Right lobe of liver (tissue), 6 donors: ENCODE measurements at regions not wholly inside any gene's neighbourhood (a gene's known extent, or its start where the extent isn't known, plus 50 kb on each side); places are given as distances from the start of the nearest gene placed in this dataset.
"Not testable (repeated sequence)": the region's sequence is repeated elsewhere in the genome, so short reads cannot be mapped to it uniquely, and the experiment has no call there.

Experiments used
- ATAC-seq, 4 donors: fragments of 200-7000 bp; cut with Tn5 transposase; one replicate each; pipeline ENCODE4 v1.9.1; 2020; ENCODE audit warnings: mild to moderate bottlenecking in 4 of 4, moderate library complexity in 4 of 4
- DNase-seq, 3 donors: peaks; one replicate each; pipeline ENCODE4 v3.0.0-alpha.2; 2020
- H3K27ac ChIP-seq, 3 donors: fragments of 200-600 bp; one replicate each; pipeline ENCODE4 v1.8.0; 2022
- H3K27me3 ChIP-seq, 2 donors: fragments of 200-600 bp; one replicate each; pipeline ENCODE4 v1.8.0; 2022
- H3K36me3 ChIP-seq, 4 donors: fragments of 200-600 bp; sonication (generic) in 1 of 4; one replicate each; pipeline versions ENCODE4 v1.5.1 to v1.8.0; 2017 to 2022; ENCODE audit warnings: control low read depth in 1 of 4
- H3K4me1 ChIP-seq, 4 donors: fragments of 200-600 bp; sonication (generic) in 1 of 4; one replicate each; pipeline versions ENCODE4 v1.5.1 to v1.8.0; 2017 to 2022; ENCODE audit warnings: control low read depth in 1 of 4
- H3K4me3 ChIP-seq, 3 donors: fragments of 200-600 bp; one replicate each; pipeline ENCODE4 v1.8.0; 2022
- H3K9me3 ChIP-seq, 4 donors: fragments of 200-600 bp; sonication (generic) in 1 of 4; one replicate each; pipeline versions ENCODE4 v1.5.1 to v1.8.0; 2017 to 2022; ENCODE audit warnings: control low read depth in 1 of 4
- POLR2A ChIP-seq: fragments of 450-650 bp; IDR thresholded peaks from one replicate; pipeline ENCODE4 v1.6.1; 2017; ENCODE audit warnings: antibody characterized with exemption, mild to moderate bottlenecking
- WGBS: methylation state at CpG from one replicate; pipeline ENCODE4 v1.1.6; 2018; ENCODE audit warnings: low coverage, low lambda C conversion rate; ENCODE audit not compliant: insufficient coverage; ENCODE audit errors: missing lambda C conversion rate; 5-methylcytosine and 5-hydroxymethylcytosine counted together
- intact Hi-C, 2 donors: fragments of 100-400 bp; cut with DNase I; formaldehyde crosslinking; loops; one replicate each; pipeline versions ENCODE4 v1.11.2 to v1.14.1; 2022
- TF ChIP-seq, protein P1 (sequence below), 4 donors: fragments of 200-600 bp in 3 of 4; fragments of 450-650 bp in 1 of 4; IDR thresholded peaks; one replicate each; pipeline versions ENCODE4 v1.5.1 to v1.8.0; 2016 to 2022; ENCODE audit warnings: antibody characterized with exemption in 4 of 4, mild to moderate bottlenecking in 2 of 4
- donor health status: DM: no; HTN: yes; CAD: no.
- donor health status: DM: no; HTN: no; CAD: no.
- donor health status: DM: no; HTN: no; CAD: no.
- donor health status: DM: no; HTN: yes; CAD: no.
- donor health status: DM: no; HTN: yes; CAD: no.

DNA sequence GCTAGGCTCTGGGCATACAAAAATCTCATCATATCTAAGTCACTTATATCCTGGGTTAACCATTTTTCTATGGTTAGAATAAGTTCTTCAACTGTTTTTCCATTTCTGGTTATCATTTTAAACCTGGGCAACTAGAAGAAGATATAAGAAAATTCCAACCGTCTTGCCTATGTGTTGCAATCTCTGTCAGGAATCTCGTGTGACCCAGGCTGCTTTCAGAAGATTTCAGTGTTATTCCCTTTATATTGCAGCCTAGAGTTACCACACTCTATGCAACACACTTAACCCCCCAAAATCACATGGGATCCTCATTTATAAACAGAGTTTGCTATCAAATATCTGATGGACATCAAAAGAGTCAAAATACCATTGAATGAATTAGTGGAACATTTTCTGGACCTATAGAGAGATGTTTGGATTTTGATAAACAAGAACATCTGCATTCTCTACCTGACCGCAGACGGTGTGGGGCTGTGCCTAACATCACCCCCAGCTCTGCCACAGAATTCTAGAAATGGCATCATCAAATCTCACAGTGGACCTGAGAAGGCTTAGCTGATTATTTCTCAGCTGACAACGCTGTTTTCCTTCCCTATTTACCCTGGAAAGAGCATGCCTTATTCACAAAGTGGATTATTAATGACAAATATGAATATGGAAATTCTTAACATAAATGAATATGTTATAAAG lies 515.7 kb downstream of the NTRK3 start:
- ATAC-seq (no peak), DNase-seq (no peak)
- intact Hi-C loops: no loop called here
- WGBS: 58% methylated on average over 5 of the region's 5 CpGs
- H3K4me3 ChIP-seq: no peak overlapping the region
- H3K36me3 ChIP-seq: no peaks in the 10 kb centered on the region
- H3K27ac ChIP-seq: no peak overlapping the region
- H3K4me1 ChIP-seq: no peaks in the 10 kb centered on the region
- H3K9me3 ChIP-seq: no peaks in the 10 kb centered on the region
- TF ChIP-seq, protein P1, sequence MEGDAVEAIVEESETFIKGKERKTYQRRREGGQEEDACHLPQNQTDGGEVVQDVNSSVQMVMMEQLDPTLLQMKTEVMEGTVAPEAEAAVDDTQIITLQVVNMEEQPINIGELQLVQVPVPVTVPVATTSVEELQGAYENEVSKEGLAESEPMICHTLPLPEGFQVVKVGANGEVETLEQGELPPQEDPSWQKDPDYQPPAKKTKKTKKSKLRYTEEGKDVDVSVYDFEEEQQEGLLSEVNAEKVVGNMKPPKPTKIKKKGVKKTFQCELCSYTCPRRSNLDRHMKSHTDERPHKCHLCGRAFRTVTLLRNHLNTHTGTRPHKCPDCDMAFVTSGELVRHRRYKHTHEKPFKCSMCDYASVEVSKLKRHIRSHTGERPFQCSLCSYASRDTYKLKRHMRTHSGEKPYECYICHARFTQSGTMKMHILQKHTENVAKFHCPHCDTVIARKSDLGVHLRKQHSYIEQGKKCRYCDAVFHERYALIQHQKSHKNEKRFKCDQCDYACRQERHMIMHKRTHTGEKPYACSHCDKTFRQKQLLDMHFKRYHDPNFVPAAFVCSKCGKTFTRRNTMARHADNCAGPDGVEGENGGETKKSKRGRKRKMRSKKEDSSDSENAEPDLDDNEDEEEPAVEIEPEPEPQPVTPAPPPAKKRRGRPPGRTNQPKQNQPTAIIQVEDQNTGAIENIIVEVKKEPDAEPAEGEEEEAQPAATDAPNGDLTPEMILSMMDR (IDR thresholded peaks at IDR 0.05): no peak
- H3K27me3 ChIP-seq: no peaks in the 10 kb centered on the region

DNA sequence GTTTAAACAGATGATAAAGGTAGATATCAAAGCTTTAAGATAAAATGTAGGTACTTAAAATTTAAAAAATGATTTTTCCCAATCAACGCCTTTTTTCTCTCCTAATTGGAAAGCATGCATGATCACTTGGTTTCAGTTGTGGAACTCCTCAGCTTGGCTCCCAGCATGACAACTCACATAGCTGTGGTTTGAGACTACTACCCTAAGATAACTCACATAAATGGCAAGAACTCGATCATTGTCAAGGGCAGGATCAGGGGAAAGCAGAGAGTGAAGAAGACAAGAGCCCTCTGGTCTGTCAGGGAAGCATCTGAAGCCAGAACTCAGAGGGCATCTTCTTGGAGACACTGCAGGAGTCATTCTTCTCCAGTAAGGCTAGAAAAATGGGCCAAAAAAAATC lies 516.7 kb downstream of the NTRK3 start:
- intact Hi-C loops: no loop called here
- 23% methylated on average over 2 of the region's 2 CpGs for WGBS
- Histone ChIP-seq H3K36me3 (no peaks in the 10 kb centered on the region), H3K27ac (no peak overlapping the region), H3K4me3 (no peak overlapping the region), H3K27me3 (no peaks in the 10 kb centered on the region), H3K4me1 (no peaks in the 10 kb centered on the region), H3K9me3 (no peaks in the 10 kb centered on the region)
- TF ChIP-seq, protein P1 (IDR thresholded peaks at IDR 0.05): no peak
- TF ChIP-seq POLR2A: no peak
- ATAC-seq (no peak), DNase-seq (no peak)

DNA sequence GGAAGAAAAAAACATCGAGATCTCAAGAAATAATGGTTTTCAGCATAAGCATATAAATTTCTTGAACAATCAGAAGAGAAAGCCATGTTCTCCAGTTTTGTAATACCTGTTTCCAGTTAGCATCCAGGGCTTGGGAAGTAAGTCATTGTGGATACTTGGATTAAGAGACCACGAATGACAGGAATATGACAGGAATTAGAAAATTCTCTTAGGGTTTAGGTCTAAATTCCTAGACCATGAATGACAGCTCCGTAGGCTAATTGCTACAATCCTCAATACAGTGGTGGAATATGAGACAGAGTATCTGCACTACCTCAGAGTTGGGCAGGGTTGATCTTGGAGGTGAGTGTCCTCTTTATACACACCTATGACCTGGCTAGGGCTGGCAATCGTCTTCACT lies 517.5 kb downstream of the NTRK3 start:
- TF ChIP-seq, protein P1 (IDR thresholded peaks at IDR 0.05): no peak
- no peak for TF ChIP-seq POLR2A
- Histone ChIP-seq H3K9me3 (no peaks in the 10 kb centered on the region), H3K4me3 (no peak overlapping the region), H3K36me3 (no peaks in the 10 kb centered on the region), H3K4me1 (no peaks in the 10 kb centered on the region), H3K27ac (no peak overlapping the region), H3K27me3 (no peaks in the 10 kb centered on the region)
- intact Hi-C loops: no loop called here
- no peak for ATAC-seq
- no peak for DNase-seq
- WGBS: 50% methylated on average over 4 of the region's 4 CpGs

DNA sequence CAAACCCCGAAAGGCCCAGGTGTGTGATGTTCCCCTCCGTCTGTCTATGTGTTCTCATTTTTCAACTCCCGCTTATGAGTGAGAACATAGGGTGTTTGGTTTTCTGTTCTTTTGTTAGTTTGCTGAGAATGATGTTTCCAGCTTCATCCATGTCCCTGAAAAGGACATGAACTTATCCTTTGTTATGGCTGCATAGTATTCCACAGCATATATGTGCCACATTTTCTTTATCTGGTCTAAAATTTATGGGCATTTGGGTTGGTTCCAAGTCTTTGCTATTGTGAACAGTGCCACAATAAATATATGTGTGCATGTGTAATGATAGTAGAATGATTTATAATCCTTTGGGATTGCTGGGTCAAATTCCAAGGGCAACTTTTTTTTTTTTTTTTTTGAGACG lies 519.1 kb downstream of the NTRK3 start:
- WGBS: 79% methylated on average over 4 of the region's 4 CpGs
- intact Hi-C loops, H3K27me3 ChIP-seq, H3K36me3 ChIP-seq, H3K4me1 ChIP-seq, DNase-seq, H3K9me3 ChIP-seq, H3K4me3 ChIP-seq, H3K27ac ChIP-seq, ATAC-seq: not testable (repeated sequence)

DNA sequence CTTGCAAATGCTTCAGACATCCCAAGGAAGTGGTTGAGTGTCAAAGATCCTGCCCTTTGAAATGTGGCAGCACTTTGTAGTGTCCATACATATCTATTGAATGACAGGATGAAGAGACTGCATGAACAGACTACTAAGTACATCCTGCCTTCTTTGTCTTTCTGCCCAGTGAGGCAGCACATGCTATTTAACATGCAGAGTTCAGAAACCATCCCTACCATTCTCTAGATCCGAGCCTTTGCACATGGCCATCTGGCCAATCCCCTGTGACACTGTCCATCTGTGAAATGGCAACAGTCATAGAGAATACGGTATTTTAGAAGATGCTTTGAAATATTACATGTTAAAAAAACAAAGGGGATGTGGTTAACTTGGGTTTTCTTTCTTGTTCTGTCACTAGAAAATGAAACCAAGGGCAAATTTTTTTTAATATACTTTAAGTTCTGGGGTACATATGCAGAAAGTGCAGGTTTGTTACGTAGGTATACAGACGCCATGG lies 519.6 kb downstream of the NTRK3 start:
- H3K9me3 ChIP-seq: no peaks in the 10 kb centered on the region
- H3K4me3 ChIP-seq: no peak overlapping the region
- ATAC-seq (no peak), DNase-seq (no peak)
- H3K27ac ChIP-seq: no peak overlapping the region
- H3K4me1 ChIP-seq: no peaks in the 10 kb centered on the region
- H3K27me3 ChIP-seq: no peaks in the 10 kb centered on the region
- intact Hi-C loops: no loop called here
- no peaks in the 10 kb centered on the region for H3K36me3 ChIP-seq
- 42% methylated on average over 4 of the region's 4 CpGs for WGBS
- TF ChIP-seq, protein P1 (IDR thresholded peaks at IDR 0.05): no peak
- no peak for TF ChIP-seq POLR2A
